ENCODE measurements at regions not wholly inside any gene's neighbourhood (a gene's known extent, or its start where the extent isn't known, plus 50 kb on each side); places are given as distances from the start of the nearest gene placed in this dataset.

DNA sequence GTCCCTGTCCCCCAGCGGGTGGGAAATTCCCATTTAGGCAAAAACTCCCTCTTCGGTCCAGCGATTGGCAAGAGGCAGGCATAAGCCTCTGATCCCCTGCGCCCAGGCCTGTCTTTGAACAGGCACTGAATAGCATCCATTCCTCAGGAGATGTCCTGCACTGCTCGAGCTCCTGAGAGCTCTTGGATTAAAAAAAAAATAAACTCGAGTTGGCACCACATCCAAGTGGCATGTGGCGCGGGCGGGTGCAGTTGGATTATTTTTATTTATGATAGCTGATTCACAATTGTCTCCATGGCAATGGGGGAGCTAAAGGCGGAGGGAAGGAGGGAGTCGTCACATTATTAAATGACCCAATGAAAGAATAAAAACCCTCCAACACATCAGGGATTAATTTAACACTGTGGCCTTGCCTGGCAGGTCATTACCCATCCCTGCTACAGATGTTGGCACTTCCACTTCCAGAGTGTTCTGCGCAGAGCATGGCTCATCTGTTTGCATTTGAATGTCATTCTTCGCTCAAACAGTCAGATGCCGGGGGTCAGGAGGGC is 207.2 kb downstream of the AACS start:
- no peak for TF ChIP-seq ZFX (IDR thresholded peaks at IDR 0.05; ENCODE audit: borderline replicate concordance)
- TF ChIP-seq, protein P1, sequence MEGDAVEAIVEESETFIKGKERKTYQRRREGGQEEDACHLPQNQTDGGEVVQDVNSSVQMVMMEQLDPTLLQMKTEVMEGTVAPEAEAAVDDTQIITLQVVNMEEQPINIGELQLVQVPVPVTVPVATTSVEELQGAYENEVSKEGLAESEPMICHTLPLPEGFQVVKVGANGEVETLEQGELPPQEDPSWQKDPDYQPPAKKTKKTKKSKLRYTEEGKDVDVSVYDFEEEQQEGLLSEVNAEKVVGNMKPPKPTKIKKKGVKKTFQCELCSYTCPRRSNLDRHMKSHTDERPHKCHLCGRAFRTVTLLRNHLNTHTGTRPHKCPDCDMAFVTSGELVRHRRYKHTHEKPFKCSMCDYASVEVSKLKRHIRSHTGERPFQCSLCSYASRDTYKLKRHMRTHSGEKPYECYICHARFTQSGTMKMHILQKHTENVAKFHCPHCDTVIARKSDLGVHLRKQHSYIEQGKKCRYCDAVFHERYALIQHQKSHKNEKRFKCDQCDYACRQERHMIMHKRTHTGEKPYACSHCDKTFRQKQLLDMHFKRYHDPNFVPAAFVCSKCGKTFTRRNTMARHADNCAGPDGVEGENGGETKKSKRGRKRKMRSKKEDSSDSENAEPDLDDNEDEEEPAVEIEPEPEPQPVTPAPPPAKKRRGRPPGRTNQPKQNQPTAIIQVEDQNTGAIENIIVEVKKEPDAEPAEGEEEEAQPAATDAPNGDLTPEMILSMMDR (IDR thresholded peaks at IDR 0.05) = no peak
